Choroid plexus epithelial cell (primary cell): ENCODE measurements at regions not wholly inside any gene's neighbourhood (a gene's known extent, or its start where the extent isn't known, plus 50 kb on each side); places are given as distances from the start of the nearest gene placed in this dataset.
A peak's percentile ranks its signal among the peaks of the same experiment; 100 is the strongest.

Experiments used
- DNase-seq: peaks from one replicate; pipeline ENCODE4 v3.0.0-alpha.2; 2010; ENCODE audit warnings: low read depth
- H3K4me3 ChIP-seq: 2 replicates; pipeline ENCODE4 v1.5.1; 2011; ENCODE audit warnings: low read depth, mild to moderate bottlenecking, control low read depth, low read length, moderate library complexity
- TF ChIP-seq, protein P1 (sequence below): conservative IDR thresholded peaks from 2 replicates; pipeline ENCODE4 v1.5.1; 2011; ENCODE audit warnings: low read depth, mild to moderate bottlenecking, control low read depth, inconsistent platforms, low read length, moderate library complexity

DNA sequence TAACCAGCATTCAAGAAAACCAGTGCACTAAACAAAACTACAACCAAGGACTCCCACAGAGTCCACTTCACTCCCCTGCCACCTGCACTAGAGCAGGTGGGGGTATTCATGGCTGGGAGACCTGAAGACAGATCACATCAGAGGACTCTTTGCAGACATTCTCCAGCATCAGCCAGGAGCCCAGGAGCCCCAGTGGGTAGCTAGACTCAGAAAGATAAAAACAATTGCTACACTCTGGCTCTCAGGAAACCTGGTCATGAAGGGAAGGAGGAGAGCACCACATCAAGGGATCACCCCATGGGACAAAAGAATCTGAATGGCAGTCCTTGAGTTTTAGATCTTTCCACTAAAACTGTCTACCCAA lies 472.1 kb downstream of the PLPP3 start:
- TF ChIP-seq, protein P1, sequence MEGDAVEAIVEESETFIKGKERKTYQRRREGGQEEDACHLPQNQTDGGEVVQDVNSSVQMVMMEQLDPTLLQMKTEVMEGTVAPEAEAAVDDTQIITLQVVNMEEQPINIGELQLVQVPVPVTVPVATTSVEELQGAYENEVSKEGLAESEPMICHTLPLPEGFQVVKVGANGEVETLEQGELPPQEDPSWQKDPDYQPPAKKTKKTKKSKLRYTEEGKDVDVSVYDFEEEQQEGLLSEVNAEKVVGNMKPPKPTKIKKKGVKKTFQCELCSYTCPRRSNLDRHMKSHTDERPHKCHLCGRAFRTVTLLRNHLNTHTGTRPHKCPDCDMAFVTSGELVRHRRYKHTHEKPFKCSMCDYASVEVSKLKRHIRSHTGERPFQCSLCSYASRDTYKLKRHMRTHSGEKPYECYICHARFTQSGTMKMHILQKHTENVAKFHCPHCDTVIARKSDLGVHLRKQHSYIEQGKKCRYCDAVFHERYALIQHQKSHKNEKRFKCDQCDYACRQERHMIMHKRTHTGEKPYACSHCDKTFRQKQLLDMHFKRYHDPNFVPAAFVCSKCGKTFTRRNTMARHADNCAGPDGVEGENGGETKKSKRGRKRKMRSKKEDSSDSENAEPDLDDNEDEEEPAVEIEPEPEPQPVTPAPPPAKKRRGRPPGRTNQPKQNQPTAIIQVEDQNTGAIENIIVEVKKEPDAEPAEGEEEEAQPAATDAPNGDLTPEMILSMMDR: no peak
- no peak for DNase-seq
- H3K4me3 ChIP-seq: no peak overlapping the region

DNA sequence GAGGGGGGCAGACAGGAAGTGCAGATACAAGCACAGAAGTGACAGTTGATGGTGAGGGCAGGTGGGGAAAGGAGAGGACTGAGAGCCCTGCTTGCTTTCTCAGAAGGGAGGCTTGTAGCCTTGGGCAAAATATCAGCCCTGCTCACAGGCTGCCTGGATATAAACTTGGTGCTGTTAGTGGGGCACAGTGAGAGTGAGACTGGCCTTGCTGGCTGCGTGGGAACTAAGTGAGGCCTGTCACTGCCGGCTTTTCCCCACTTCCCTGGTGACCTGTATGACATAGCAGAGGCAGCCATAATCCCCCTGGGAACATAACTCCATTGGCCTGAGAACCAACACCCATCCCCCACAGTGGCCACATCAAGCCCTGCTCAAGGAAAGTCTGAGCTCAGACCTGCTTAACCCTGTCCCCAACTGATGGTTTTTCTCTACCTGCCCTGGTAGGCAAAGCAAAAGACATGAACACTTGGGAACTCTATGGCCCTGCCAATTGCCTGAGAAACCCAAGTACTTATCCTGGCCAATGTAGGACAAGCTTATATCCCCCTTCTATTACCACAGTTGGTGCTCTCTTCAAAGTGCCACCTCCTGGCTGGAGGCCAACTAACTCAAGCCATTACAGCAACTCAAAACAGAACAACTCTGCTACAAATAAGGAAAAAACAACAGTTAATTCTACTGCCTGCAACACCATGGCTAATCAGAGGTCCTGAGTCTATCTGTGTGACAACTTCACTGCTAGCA lies 472.7 kb downstream of the PLPP3 start:
- H3K4me3 ChIP-seq: no peak overlapping the region

DNA sequence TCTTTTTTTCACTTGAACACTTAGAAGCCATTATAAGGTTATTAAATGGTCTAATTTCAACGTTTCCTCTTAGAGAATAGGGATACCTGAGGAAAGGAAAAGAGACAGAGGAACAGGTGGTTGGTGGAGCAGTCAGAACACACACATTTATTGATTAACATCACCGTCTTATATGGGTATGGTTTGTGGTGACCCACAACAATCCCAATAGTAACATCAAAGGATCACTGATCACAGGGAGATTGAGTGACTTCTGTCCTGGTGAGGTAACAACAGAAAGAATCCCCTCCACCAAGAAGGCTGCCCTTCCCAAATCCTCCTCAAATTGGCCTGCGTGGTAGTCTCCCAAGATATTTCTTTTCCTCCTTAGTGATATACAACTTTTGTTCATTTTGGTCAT lies 474.0 kb downstream of the PLPP3 start:
- TF ChIP-seq, protein P1: no peak
- DNase-seq: no peak

More for the DNA sequence above, 472.7 kb downstream of the PLPP3 start:
- TF ChIP-seq, protein P1: no peak
- no peak for DNase-seq

DNA sequence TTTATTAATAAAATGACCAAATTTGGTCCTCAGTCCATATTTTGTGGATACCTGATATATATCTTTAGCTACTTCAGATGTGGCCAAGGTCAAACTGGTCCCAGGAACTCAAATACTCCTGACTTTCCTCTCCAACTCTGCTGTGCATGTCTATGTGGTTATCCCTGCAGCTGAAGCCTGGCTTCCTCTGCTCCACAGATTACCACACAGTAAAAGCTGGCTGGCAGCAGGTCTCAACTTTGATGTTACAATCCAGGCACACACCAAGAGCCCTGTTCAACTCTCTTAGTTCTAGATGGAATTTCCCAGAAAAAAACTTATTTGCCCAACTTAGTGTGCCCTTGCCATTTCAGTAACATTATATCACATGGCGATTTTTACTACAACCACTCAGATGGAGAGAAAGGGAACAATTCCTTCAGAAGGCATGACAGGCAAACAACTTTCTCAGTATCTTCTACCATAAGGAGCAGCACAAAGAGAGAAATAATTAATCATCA lies 479.5 kb downstream of the PLPP3 start:
- TF ChIP-seq, protein P1: no peak
- no peak for DNase-seq
- no peak overlapping the region for H3K4me3 ChIP-seq

More for the DNA sequence above, 474.0 kb downstream of the PLPP3 start:
- H3K4me3 ChIP-seq: no peak overlapping the region

DNA sequence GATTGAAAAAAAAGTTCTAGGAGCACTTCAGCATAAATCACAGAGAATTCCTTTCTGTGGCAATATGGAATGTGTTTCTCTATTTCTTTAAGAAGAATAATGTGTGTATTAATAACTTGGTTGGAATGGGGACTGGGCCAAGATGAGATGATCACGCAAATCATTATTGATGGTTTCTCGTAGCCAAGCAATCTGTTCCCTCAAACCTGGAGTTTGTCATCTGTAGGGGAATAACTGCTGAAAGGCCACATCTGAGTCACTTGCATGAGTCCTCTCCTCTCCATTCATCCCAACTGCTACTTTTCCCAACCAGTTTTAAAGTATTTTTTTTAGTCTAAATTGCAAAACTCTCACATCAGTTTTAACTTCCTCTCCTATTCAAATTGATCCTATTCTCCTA lies 480.4 kb downstream of the PLPP3 start:
- no peak overlapping the region for H3K4me3 ChIP-seq
- DNase-seq: no peak
- TF ChIP-seq, protein P1: no peak

DNA sequence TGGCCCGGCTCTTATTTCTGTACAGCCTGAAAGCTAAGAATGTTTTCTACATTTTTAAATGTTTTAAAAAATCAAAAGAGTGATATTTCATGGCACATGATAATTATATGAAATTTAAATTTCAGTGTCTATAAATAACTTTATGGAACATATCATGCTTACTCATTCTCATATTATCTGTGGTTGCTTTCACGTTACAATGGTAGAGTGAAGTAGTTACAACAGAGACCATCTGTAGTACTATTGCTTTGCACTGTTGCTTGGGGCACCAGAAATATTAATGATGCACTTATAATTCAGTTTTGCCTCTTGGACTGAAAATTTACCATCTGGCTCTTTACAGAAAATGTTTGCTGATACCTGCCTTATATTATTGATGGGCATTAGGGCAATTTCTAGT lies 481.6 kb downstream of the PLPP3 start:
- H3K4me3 ChIP-seq: no peak overlapping the region
- peak; percentile 19 for DNase-seq
- TF ChIP-seq, protein P1: no peak
